Tibial nerve (tissue), 4 donors: ENCODE measurements at regions not wholly inside any gene's neighbourhood (a gene's known extent, or its start where the extent isn't known, plus 50 kb on each side); places are given as distances from the start of the nearest gene placed in this dataset.
A peak's percentile ranks its signal among the peaks of the same experiment; 100 is the strongest.

Source experiments
- DNase-seq, 2 donors: peaks; one replicate each; pipeline ENCODE4 v3.0.0-alpha.2; 2019; ENCODE audit warnings: low spot score in 2 of 2
- H3K27ac ChIP-seq, 4 donors: fragments of 200-600 bp; sonication (generic) in 3 of 4; one replicate each; pipeline ENCODE4 v1.5.1; 2017 to 2019; ENCODE audit warnings: mild to moderate bottlenecking in 1 of 4
- H3K27me3 ChIP-seq, 2 donors: fragments of 200-600 bp; sonication (generic) in 1 of 2; one replicate each; pipeline versions ENCODE4 v1.5.1 to v1.6.0; 2017 to 2019
- H3K36me3 ChIP-seq, 3 donors: fragments of 200-600 bp; sonication (generic); one replicate each; pipeline ENCODE4 v1.5.1; 2018 to 2019
- H3K4me1 ChIP-seq, 4 donors: fragments of 200-600 bp; sonication (generic) in 3 of 4; one replicate each; pipeline ENCODE4 v1.5.1; 2017 to 2019
- H3K4me3 ChIP-seq, 4 donors: fragments of 200-600 bp; sonication (generic) in 3 of 4; one replicate each; pipeline ENCODE4 v1.5.1; 2017 to 2019; ENCODE audit warnings: mild to moderate bottlenecking in 1 of 4, moderate library complexity in 1 of 4
- H3K9me3 ChIP-seq, 4 donors: fragments of 200-600 bp; sonication (generic) in 3 of 4; one replicate each; pipeline ENCODE4 v1.5.1; 2017 to 2019
- CTCF ChIP-seq, 5 experiments: fragments of 200-600 bp in 3 of 5; fragments of 450-650 bp in 2 of 5; sonication (generic) in 3 of 5; IDR thresholded peaks; one replicate each; pipeline ENCODE4 v1.5.1; 2016 to 2019; ENCODE audit warnings: antibody characterized with exemption in 5 of 5, mild to moderate bottlenecking in 3 of 5, moderate library complexity in 2 of 5
- EP300 ChIP-seq, 2 donors: sonication (generic); formaldehyde crosslinking; IDR thresholded peaks; one replicate each; pipeline ENCODE4 v1.6.1; 2017; ENCODE audit warnings: antibody characterized with exemption in 2 of 2, mild to moderate bottlenecking in 1 of 2
- POLR2A ChIP-seq, 2 donors: fragments of 450-650 bp; IDR thresholded peaks; one replicate each; pipeline ENCODE4 v1.6.1; 2017; ENCODE audit warnings: antibody characterized with exemption in 2 of 2, mild to moderate bottlenecking in 2 of 2, moderate library complexity in 2 of 2
- WGBS, 2 donors: methylation state at CpG; one replicate each; pipeline ENCODE4 v1.1.5; 2018; 5-methylcytosine and 5-hydroxymethylcytosine counted together

- Histone ChIP-seq H3K36me3 (no peaks in the 10 kb centered on the region), H3K27ac (no peak overlapping the region), H3K4me1 (no peaks in the 10 kb centered on the region), H3K4me3 (no peak overlapping the region), H3K27me3 (no peaks in the 10 kb centered on the region), H3K9me3 (peaks cover 0 to 3% (median 0%) of the 10 kb centered on the region in 4 donors)
- no peak for DNase-seq
- TF ChIP-seq CTCF (IDR thresholded peaks at IDR 0.05) = no peak
- no peak for TF ChIP-seq EP300 (IDR thresholded peaks at IDR 0.05)
- TF ChIP-seq POLR2A (IDR thresholded peaks at IDR 0.05) = no peak
- 87 to 95% methylated on average over 1 of the region's 1 CpG for WGBS, 2 donors
Observed at GRCh38 chr10:64014281-64014680, 493.1 kb downstream of the REEP3 start.

GRCh38 chr10:64023926-64024470 lies 502.8 kb downstream of the REEP3 start:
- 27 to 33% methylated on average over 4 of the region's 4 CpGs for WGBS, 2 donors
- no peaks in the 10 kb centered on the region for H3K36me3 ChIP-seq
- H3K9me3 ChIP-seq = peaks cover 0 to 20% (median 0%) of the 10 kb centered on the region in 4 donors
- no peak for DNase-seq
- H3K27ac ChIP-seq = no peak overlapping the region
- H3K4me3 ChIP-seq = no peak overlapping the region
- H3K4me1 ChIP-seq = no peaks in the 10 kb centered on the region
- no peak for TF ChIP-seq EP300 (IDR thresholded peaks at IDR 0.05)
- no peak for TF ChIP-seq POLR2A (IDR thresholded peaks at IDR 0.05)
- no peaks in the 10 kb centered on the region for H3K27me3 ChIP-seq

GRCh38 chr10:64033711-64034110 lies 512.5 kb downstream of the REEP3 start:
- no peak for TF ChIP-seq CTCF (IDR thresholded peaks at IDR 0.05)
- no peak for TF ChIP-seq EP300 (IDR thresholded peaks at IDR 0.05)
- no peak for TF ChIP-seq POLR2A (IDR thresholded peaks at IDR 0.05)
- Histone ChIP-seq H3K27ac (no peak overlapping the region), H3K9me3 (no peaks in the 10 kb centered on the region), H3K27me3 (peaks cover 0 to 4% of the 10 kb centered on the region in 2 donors), H3K4me1 (peaks cover 0 to 17% (median 0%) of the 10 kb centered on the region in 4 donors), H3K4me3 (no peak overlapping the region), H3K36me3 (no peaks in the 10 kb centered on the region)
- no peak for DNase-seq
- WGBS, 2 donors = 77 to 81% methylated on average over 3 of the region's 3 CpGs

GRCh38 chr10:64036321-64036930 lies 515.2 kb downstream of the REEP3 start:
- Histone ChIP-seq H3K27me3 (peaks cover 0 to 4% of the 10 kb centered on the region in 2 donors), H3K9me3 (no peaks in the 10 kb centered on the region), H3K4me1 (peaks cover 0 to 23% (median 3%) of the 10 kb centered on the region in 4 donors), H3K27ac (no peak overlapping the region), H3K4me3 (no peak overlapping the region), H3K36me3 (no peaks in the 10 kb centered on the region)
- peak in 1 of 2 donors; percentile 27 for DNase-seq
- WGBS, 2 donors = 34 to 40% methylated on average over 10 of the region's 10 CpGs
- no peak for TF ChIP-seq EP300 (IDR thresholded peaks at IDR 0.05)
- TF ChIP-seq CTCF (IDR thresholded peaks at IDR 0.05) = no peak
- TF ChIP-seq POLR2A (IDR thresholded peaks at IDR 0.05) = no peak

- no peaks in the 10 kb centered on the region for H3K36me3 ChIP-seq
- H3K27me3 ChIP-seq = peaks cover 0 to 4% of the 10 kb centered on the region in 2 donors
- no peaks in the 10 kb centered on the region for H3K9me3 ChIP-seq
- TF ChIP-seq POLR2A (IDR thresholded peaks at IDR 0.05) (no peak), EP300 (IDR thresholded peaks at IDR 0.05) (no peak), CTCF (IDR thresholded peaks at IDR 0.05) (no peak)
- H3K4me3 ChIP-seq = no peak overlapping the region
- H3K27ac ChIP-seq = no peak overlapping the region
- no peak for DNase-seq
- 22 to 31% methylated on average over 9 of the region's 9 CpGs for WGBS, 2 donors
- H3K4me1 ChIP-seq = peaks cover 0 to 26% (median 5%) of the 10 kb centered on the region in 4 donors
Observed at GRCh38 chr10:64037071-64037661, 516.0 kb downstream of the REEP3 start.
